ENCODE measurements at regions not wholly inside any gene's neighbourhood (a gene's known extent, or its start where the extent isn't known, plus 50 kb on each side); places are given as distances from the start of the nearest gene placed in this dataset.

GRCh38 chr9:23615569-23615968, 210.5 kb downstream of the ELAVL2 start:
- Histone ChIP-seq H3K27me3 (no peaks in the 10 kb centered on the region), H3K4me3 (no peak overlapping the region), H3K9me3 (ENCODE audit: low read depth) (no peaks in the 10 kb centered on the region), H3K4me1 (peaks cover 7% of the 10 kb centered on the region), H3F3A (ENCODE audit: low read depth) (no peaks in the 10 kb centered on the region), H3K9ac (no peak overlapping the region), H4K20me1 (ENCODE audit: low read depth) (no peaks in the 10 kb centered on the region), H3K4me2 (no peak overlapping the region), H3K36me3 (no peaks in the 10 kb centered on the region), H2AFZ (replicated peaks) (no peak overlapping the region), H3K79me2 (ENCODE audit: low read depth) (no peaks in the 10 kb centered on the region), H3K27ac (no peak overlapping the region)
- no peak for DNase-seq (ENCODE audit: low spot score)
- TF ChIP-seq CTCF (IDR thresholded peaks at IDR 0.05), result no peak
- TF ChIP-seq EZH2 (IDR thresholded peaks at IDR 0.05), result no peak
- no peak for TF ChIP-seq EZH2phosphoT487 (IDR thresholded peaks at IDR 0.05)
- Mint-ChIP-seq H3K36me3 (peaks cover 21% of the 10 kb centered on the region), H3K27ac (no peak overlapping the region), H3K4me3 (no peak overlapping the region), H3K27me3 (ENCODE audit: insufficient read depth, low read depth) (no peaks in the 10 kb centered on the region), H3K4me1 (no peaks in the 10 kb centered on the region), H3K9me3 (no peaks in the 10 kb centered on the region)

- Histone ChIP-seq H3K79me2 (ENCODE audit: low read depth) (no peaks in the 10 kb centered on the region), H3K9ac (no peak overlapping the region), H3F3A (ENCODE audit: low read depth) (no peaks in the 10 kb centered on the region), H3K4me1 (peaks cover 15% of the 10 kb centered on the region), H3K36me3 (no peaks in the 10 kb centered on the region), H3K27me3 (no peaks in the 10 kb centered on the region), H3K9me3 (ENCODE audit: low read depth) (no peaks in the 10 kb centered on the region), H3K4me3 (no peak overlapping the region), H3K4me2 (no peak overlapping the region), H2AFZ (replicated peaks) (no peak overlapping the region), H4K20me1 (ENCODE audit: low read depth) (no peaks in the 10 kb centered on the region), H3K27ac (no peak overlapping the region)
- Mint-ChIP-seq H3K4me3 (no peak overlapping the region), H3K27ac (no peak overlapping the region), H3K4me1 (peaks cover 10% of the 10 kb centered on the region), H3K9me3 (no peaks in the 10 kb centered on the region), H3K27me3 (ENCODE audit: insufficient read depth, low read depth) (peaks cover 2% of the 10 kb centered on the region), H3K36me3 (peaks cover 16% of the 10 kb centered on the region)
- no peak for DNase-seq (ENCODE audit: low spot score)
- TF ChIP-seq EZH2 (IDR thresholded peaks at IDR 0.05) (no peak), CTCF (IDR thresholded peaks at IDR 0.05) (no peak), EZH2phosphoT487 (IDR thresholded peaks at IDR 0.05) (no peak)
Observed at GRCh38 chr9:23621188-23621587, 204.9 kb downstream of the ELAVL2 start.

GRCh38 chr9:23621924-23622323, 204.1 kb downstream of the ELAVL2 start:
- Histone ChIP-seq H3K9ac (no peak overlapping the region), H3K36me3 (no peaks in the 10 kb centered on the region), H3K79me2 (ENCODE audit: low read depth) (no peaks in the 10 kb centered on the region), H3K9me3 (ENCODE audit: low read depth) (no peaks in the 10 kb centered on the region), H3K27ac (no peak overlapping the region), H4K20me1 (ENCODE audit: low read depth) (no peaks in the 10 kb centered on the region), H3F3A (ENCODE audit: low read depth) (no peaks in the 10 kb centered on the region), H3K27me3 (no peaks in the 10 kb centered on the region), H3K4me2 (no peak overlapping the region), H3K4me3 (no peak overlapping the region), H2AFZ (replicated peaks) (no peak overlapping the region), H3K4me1 (peaks cover 15% of the 10 kb centered on the region)
- peaks cover 19% of the 10 kb centered on the region for H3K36me3 Mint-ChIP-seq
- TF ChIP-seq EZH2 (IDR thresholded peaks at IDR 0.05), result no peak
- TF ChIP-seq CTCF (IDR thresholded peaks at IDR 0.05), result no peak
- no peak for TF ChIP-seq EZH2phosphoT487 (IDR thresholded peaks at IDR 0.05)
- H3K9me3 Mint-ChIP-seq, result no peaks in the 10 kb centered on the region
- H3K27me3 Mint-ChIP-seq (ENCODE audit: insufficient read depth, low read depth), result peaks cover 2% of the 10 kb centered on the region
- H3K4me1 Mint-ChIP-seq, result peaks cover 10% of the 10 kb centered on the region
- no peak overlapping the region for H3K27ac Mint-ChIP-seq
- no peak for DNase-seq (ENCODE audit: low spot score)
- no peak overlapping the region for H3K4me3 Mint-ChIP-seq

All from neural progenitor cell (in vitro differentiated cells).